ENCODE measurements at regions not wholly inside any gene's neighbourhood (a gene's known extent, or its start where the extent isn't known, plus 50 kb on each side); places are given as distances from the start of the nearest gene placed in this dataset.
A peak's percentile ranks its signal among the peaks of the same experiment; 100 is the strongest.

DNA sequence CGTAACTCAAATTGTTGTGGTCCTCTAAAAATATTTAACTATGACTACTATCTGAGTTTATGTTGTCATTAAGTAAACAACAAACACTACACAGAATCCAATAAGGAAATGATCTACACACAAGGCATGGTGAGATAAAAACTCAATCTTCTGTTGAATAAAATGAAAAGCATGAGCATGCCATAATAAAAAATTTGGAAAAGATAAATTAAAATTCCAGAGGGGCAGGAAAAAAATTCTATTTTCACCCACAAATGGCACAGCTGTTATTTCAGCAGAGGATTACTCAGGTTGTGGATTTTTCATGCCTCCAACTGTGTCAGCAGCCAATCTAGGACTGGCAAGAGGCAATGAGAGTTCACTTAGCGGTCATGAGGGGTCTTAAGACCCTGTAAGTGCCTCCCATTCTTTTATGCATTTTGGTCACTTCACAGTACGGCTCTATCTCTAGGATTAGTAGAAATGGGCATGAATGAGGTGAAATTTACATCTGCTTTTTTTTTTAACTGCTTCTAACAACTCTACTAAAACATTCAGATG lies 639.8 kb upstream of the DIPK2B start:
- Histone ChIP-seq H3K4me2 (ENCODE audit: control insufficient read depth, extremely low read depth, insufficient read depth, low read depth, low read length) (no peak overlapping the region), H3K27ac (ENCODE audit: control insufficient read depth, insufficient read depth, low read length) (no peak overlapping the region), H3K4me3 (ENCODE audit: control insufficient read depth in 2 of 3, extremely low read depth in 1 of 3, insufficient read depth in 2 of 3, low read depth in 1 of 3, low read length in 3 of 3) (no peak overlapping the region), H3K4me1 (ENCODE audit: control insufficient read depth, extremely low read depth, insufficient read depth, low read length) (peaks cover 20% of the 10 kb centered on the region), H4K20me1 (ENCODE audit: control insufficient read depth, extremely low read depth, insufficient read depth, low read length) (peaks cover 7% of the 10 kb centered on the region), H2AFZ (ENCODE audit: control insufficient read depth, low read length) (no peak overlapping the region), H3K9me3 (ENCODE audit: control insufficient read depth, low read depth, low read length) (no peaks in the 10 kb centered on the region), H3K27me3 (ENCODE audit: control insufficient read depth, extremely low read depth, insufficient read depth, low read length) (no peaks in the 10 kb centered on the region), H3K9me1 (ENCODE audit: control insufficient read depth, extremely low read depth, insufficient read depth, low read length) (peaks cover 2% of the 10 kb centered on the region), H3K9ac (ENCODE audit: control insufficient read depth, extremely low read depth, insufficient read depth, low read length) (no peak overlapping the region), H3K79me2 (ENCODE audit: control insufficient read depth, insufficient read depth, low read length) (peaks cover 78% of the 10 kb centered on the region), H3K36me3 (ENCODE audit: control insufficient read depth in 2 of 2, extremely low read depth in 1 of 2, insufficient read depth in 2 of 2, low read length in 2 of 2) (peaks cover 0 to 2% of the 10 kb centered on the region in 2 experiments)
- FAIRE-seq (no peak), DNase-seq (ENCODE audit: low read depth, low spot score) (no peak)
- no peak for TF ChIP-seq EZH2 (IDR thresholded peaks at IDR 0.05; ENCODE audit: low read length)
- TF ChIP-seq, protein P1, sequence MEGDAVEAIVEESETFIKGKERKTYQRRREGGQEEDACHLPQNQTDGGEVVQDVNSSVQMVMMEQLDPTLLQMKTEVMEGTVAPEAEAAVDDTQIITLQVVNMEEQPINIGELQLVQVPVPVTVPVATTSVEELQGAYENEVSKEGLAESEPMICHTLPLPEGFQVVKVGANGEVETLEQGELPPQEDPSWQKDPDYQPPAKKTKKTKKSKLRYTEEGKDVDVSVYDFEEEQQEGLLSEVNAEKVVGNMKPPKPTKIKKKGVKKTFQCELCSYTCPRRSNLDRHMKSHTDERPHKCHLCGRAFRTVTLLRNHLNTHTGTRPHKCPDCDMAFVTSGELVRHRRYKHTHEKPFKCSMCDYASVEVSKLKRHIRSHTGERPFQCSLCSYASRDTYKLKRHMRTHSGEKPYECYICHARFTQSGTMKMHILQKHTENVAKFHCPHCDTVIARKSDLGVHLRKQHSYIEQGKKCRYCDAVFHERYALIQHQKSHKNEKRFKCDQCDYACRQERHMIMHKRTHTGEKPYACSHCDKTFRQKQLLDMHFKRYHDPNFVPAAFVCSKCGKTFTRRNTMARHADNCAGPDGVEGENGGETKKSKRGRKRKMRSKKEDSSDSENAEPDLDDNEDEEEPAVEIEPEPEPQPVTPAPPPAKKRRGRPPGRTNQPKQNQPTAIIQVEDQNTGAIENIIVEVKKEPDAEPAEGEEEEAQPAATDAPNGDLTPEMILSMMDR (optimal IDR thresholded peaks at IDR 0.05 in 1 of 3, IDR thresholded peaks at IDR 0.05 in 1 of 3, conservative IDR thresholded peaks at IDR 0.05 in 1 of 3; ENCODE audit: extremely low read depth in 1 of 3, insufficient read depth in 2 of 3, low read length in 3 of 3) = no peak
- dilution Hi-C loops (cut with MboI; ENCODE audit: extremely low pct_ligation_motif_present, low sequenced_read_pairs) = no loop called here

DNA sequence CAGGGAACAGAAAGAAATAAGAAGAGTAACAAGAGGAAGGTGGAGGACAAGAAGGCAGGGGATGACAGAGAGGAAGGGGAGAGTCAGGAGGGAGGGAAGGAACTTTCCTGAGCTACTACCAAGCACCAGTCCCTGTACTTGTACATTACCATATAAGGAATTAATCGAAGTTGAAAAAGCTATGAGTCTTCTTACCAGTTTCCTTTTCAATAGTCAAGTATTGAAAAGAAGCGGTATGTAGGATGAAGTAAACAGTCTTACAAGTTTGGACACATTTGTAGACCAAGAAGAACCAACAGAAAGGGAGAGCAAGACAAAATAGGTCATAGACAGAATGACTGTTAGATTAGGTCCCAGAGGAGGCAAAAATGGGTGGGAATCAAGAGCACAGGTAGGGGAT lies 629.7 kb upstream of the DIPK2B start:
- FAIRE-seq (peak; percentile 57), DNase-seq (ENCODE audit: low read depth, low spot score) (no peak)
- Histone ChIP-seq H3K36me3 (ENCODE audit: control insufficient read depth in 2 of 2, extremely low read depth in 1 of 2, insufficient read depth in 2 of 2, low read length in 2 of 2) (peaks cover 3 to 9% of the 10 kb centered on the region in 2 experiments), H3K4me1 (ENCODE audit: control insufficient read depth, extremely low read depth, insufficient read depth, low read length) (peaks cover 44% of the 10 kb centered on the region), H4K20me1 (ENCODE audit: control insufficient read depth, extremely low read depth, insufficient read depth, low read length) (peaks cover under 1% of the 10 kb centered on the region), H3K9ac (ENCODE audit: control insufficient read depth, extremely low read depth, insufficient read depth, low read length) (no peak overlapping the region), H3K4me3 (ENCODE audit: control insufficient read depth in 2 of 3, extremely low read depth in 1 of 3, insufficient read depth in 2 of 3, low read depth in 1 of 3, low read length in 3 of 3) (no peak overlapping the region), H3K4me2 (ENCODE audit: control insufficient read depth, extremely low read depth, insufficient read depth, low read depth, low read length) (peak overlapping the region; percentile 6), H3K9me3 (ENCODE audit: control insufficient read depth, low read depth, low read length) (no peaks in the 10 kb centered on the region), H3K27me3 (ENCODE audit: control insufficient read depth, extremely low read depth, insufficient read depth, low read length) (no peaks in the 10 kb centered on the region), H3K9me1 (ENCODE audit: control insufficient read depth, extremely low read depth, insufficient read depth, low read length) (no peaks in the 10 kb centered on the region), H3K79me2 (ENCODE audit: control insufficient read depth, insufficient read depth, low read length) (peaks cover 80% of the 10 kb centered on the region), H3K27ac (ENCODE audit: control insufficient read depth, insufficient read depth, low read length) (peak overlapping the region; percentile 29), H2AFZ (ENCODE audit: control insufficient read depth, low read length) (no peak overlapping the region)
- dilution Hi-C loops (cut with MboI; ENCODE audit: extremely low pct_ligation_motif_present, low sequenced_read_pairs) = no loop called here
- TF ChIP-seq, protein P1 (optimal IDR thresholded peaks at IDR 0.05 in 1 of 3, IDR thresholded peaks at IDR 0.05 in 1 of 3, conservative IDR thresholded peaks at IDR 0.05 in 1 of 3; ENCODE audit: extremely low read depth in 1 of 3, insufficient read depth in 2 of 3, low read length in 3 of 3) = no peak
- TF ChIP-seq EZH2 (IDR thresholded peaks at IDR 0.05; ENCODE audit: low read length) = no peak
